ENCODE measurements at regions not wholly inside any gene's neighbourhood (a gene's known extent, or its start where the extent isn't known, plus 50 kb on each side); places are given as distances from the start of the nearest gene placed in this dataset.

DNA sequence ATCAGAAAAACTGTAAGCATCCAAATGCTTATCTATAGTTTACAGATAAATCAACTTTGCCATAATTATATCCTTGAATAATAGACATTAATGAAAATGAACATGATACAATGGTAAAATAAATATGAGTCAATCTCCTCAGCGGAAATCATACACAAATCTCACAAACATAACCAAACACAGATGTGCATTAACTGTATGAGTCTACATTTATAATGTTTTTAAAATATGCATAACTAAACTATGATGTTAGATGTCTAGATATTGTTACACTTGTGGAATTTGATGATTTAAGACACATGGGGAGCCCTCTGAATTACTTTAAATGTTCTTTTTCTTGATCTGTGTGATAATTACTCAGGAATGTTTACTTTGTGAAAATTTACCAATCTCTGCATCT is 951.2 kb downstream of the TECRL start:
- no peaks in the 10 kb centered on the region for H4K20me1 ChIP-seq (ENCODE audit: insufficient read depth, low read length)
- H4K91ac ChIP-seq (ENCODE audit: insufficient read depth, low read depth, low read length): no peak overlapping the region
- DNase-seq: no peak
- no peak overlapping the region for H4K8ac ChIP-seq (ENCODE audit: low read depth in 2 of 2, low read length in 2 of 2)
- no peak overlapping the region for H2BK5ac ChIP-seq (ENCODE audit: low read depth, low read length, poor library complexity, severe bottlenecking)
- no peak overlapping the region for H3K56ac ChIP-seq (ENCODE audit: extremely low read depth, insufficient read depth, low read length)
- H2AFZ ChIP-seq (replicated peaks; ENCODE audit: low read length, poor library complexity): no peak overlapping the region
- no peak overlapping the region for H2AK9ac ChIP-seq (replicated peaks; ENCODE audit: low read depth, low read length, poor library complexity)
- H3K27ac ChIP-seq (ENCODE audit: insufficient read depth, low read length): no peak overlapping the region
- WGBS, 2 experiments (ENCODE audit: extremely low coverage in 2 of 2, insufficient read length in 1 of 2): no CpG with 5 or more reads among the region's 1 CpG
- in situ Hi-C loops (cut with MboI; ENCODE audit: low sequenced_read_pairs): no loop called here
- ATAC-seq (ENCODE audit: low read depth): no peak
- H2BK15ac ChIP-seq (ENCODE audit: low read depth, low read length): no peak overlapping the region
- dilution Hi-C loops (cut with HindIII; ENCODE audit: low sequenced_read_pairs, unreplicated experiment): no loop called here
- H3K9me3 ChIP-seq (ENCODE audit: control insufficient read depth, insufficient read depth, low read length): peaks cover 7% of the 10 kb centered on the region; the same call in 1 of the 2 replicates
- BruUV-seq (replicated peaks): no TSS peak
- no peak overlapping the region for H3K14ac ChIP-seq (replicated peaks; ENCODE audit: low read depth, low read length)
- no peak overlapping the region for H3K4ac ChIP-seq (ENCODE audit: low read depth, low read length)
- H3K9ac ChIP-seq (ENCODE audit: low read depth, low read length): no peak overlapping the region
- CTCF ChIA-PET: no interaction called here
- TF ChIP-seq CEBPB (IDR thresholded peaks at IDR 0.05; ENCODE audit: low read depth, low read length) (no peak), RAD21 (IDR thresholded peaks at IDR 0.05; ENCODE audit: low read length) (no peak), CHD1 (IDR thresholded peaks at IDR 0.05; ENCODE audit: low read depth, low read length) (no peak), POLR2A (IDR thresholded peaks at IDR 0.05; ENCODE audit: low read depth, low read length) (no peak), NFE2L2 (IDR thresholded peaks at IDR 0.05; ENCODE audit: low read depth, low read length) (no peak), BHLHE40 (IDR thresholded peaks at IDR 0.05; ENCODE audit: low read depth, low read length) (no peak)
- TF ChIP-seq, protein P1, sequence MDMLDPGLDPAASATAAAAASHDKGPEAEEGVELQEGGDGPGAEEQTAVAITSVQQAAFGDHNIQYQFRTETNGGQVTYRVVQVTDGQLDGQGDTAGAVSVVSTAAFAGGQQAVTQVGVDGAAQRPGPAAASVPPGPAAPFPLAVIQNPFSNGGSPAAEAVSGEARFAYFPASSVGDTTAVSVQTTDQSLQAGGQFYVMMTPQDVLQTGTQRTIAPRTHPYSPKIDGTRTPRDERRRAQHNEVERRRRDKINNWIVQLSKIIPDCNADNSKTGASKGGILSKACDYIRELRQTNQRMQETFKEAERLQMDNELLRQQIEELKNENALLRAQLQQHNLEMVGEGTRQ (IDR thresholded peaks at IDR 0.05; ENCODE audit: low read depth, low read length): no peak
- H2AK5ac ChIP-seq (ENCODE audit: low read depth, low read length): no peak overlapping the region
- no peaks in the 10 kb centered on the region for H3K79me1 ChIP-seq (ENCODE audit: low read depth in 1 of 2, low read length in 2 of 2)
- intact Hi-C loops (cut with micrococcal nuclease): no loop called here
- H3K4me2 ChIP-seq (ENCODE audit: low read depth, low read length): no peak overlapping the region
- POLR2A ChIA-PET (ENCODE audit: unreplicated experiment): no interaction called here
- H3K36me3 ChIP-seq (ENCODE audit: control insufficient read depth, insufficient read depth, low read length): no peaks in the 10 kb centered on the region
- no peak overlapping the region for H3K18ac ChIP-seq (ENCODE audit: low read depth, low read length)
- no peaks in the 10 kb centered on the region for H3K4me1 ChIP-seq (ENCODE audit: control insufficient read depth, insufficient read depth, low read length)
- H3K23ac ChIP-seq (ENCODE audit: low read depth, low read length): no peak overlapping the region
- no peaks in the 10 kb centered on the region for H3K27me3 ChIP-seq (ENCODE audit: control insufficient read depth, insufficient read depth, low read length)
- no peak overlapping the region for H2BK120ac ChIP-seq (ENCODE audit: low read depth, low read length)
- no peak overlapping the region for H4K5ac ChIP-seq (ENCODE audit: low read depth, low read length)
- no peak overlapping the region for H3K4me3 ChIP-seq (ENCODE audit: insufficient read depth, low read depth, low read length)
- no peak overlapping the region for H2BK20ac ChIP-seq (ENCODE audit: low read depth, low read length)
- H3K9me1 ChIP-seq (ENCODE audit: insufficient read depth, low read length): no peaks in the 10 kb centered on the region

All from IMR-90 (cell line).